Right forelimb (tissue), 1 donor: ENCODE measurements at regions not wholly inside any gene's neighbourhood (a gene's known extent, or its start where the extent isn't known, plus 50 kb on each side); places are given as distances from the start of the nearest gene placed in this dataset.
"Not testable (repeated sequence)": the region's sequence is repeated elsewhere in the genome, so short reads cannot be mapped to it uniquely, and the experiment has no call there.

Experiments
- DNase-seq: peaks from one replicate; pipeline ENCODE4 v3.0.0-alpha.2; 2018

DNA sequence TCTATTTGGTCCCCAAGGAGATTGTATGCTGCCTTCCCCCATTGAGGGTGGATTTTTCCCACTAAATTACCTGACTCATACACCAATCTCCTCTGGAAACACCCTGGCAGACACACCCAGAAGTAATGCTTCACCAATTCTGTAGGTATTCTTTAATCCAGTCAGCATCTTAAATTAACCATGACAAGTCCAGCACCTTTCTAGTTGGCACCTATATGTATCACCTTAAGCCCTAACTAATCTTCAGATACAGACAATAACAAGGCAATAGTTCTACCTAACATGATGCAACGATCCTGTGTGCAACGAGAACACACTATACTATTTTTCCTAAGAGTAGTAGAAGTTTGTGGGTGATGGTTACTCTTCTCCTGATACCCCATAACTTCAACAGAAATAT, 473.3 kb upstream of the NPAP1 start:
- DNase-seq, result not testable (repeated sequence)

DNA sequence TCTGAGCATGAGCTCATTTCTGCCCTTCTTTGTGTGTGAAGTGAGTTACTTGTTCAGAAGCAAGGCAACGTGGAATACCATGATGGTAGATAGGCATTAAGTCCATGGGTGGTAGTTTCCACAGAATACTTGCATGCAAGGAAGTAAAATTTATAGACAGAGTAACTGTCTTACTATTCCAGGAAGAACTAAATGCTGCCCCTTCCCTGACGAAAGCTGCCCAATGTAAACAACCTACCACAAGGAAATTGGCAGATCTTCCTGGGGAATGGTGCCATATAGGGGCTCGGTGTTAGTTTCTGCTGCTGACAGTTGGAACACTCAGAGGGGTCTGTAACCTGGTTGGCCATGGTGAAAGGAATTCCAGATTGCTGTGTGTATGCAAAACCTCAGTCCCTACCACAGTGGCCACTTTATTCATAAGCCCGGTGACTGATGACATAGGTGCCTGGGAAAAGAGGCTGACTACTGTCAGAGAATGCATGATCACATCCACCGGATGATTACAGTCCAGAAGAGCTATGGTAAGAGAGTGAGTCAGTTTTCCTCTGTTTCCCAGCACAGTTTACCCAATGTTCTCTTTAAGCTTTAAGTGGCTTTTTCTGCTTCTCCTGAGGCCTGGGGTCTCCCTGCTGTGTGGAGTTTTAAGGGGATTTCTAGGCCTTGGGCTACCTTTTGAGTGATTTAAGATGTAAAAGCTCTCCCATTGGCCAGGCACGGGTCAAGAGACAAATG, 463.7 kb upstream of the NPAP1 start:
- not testable (repeated sequence) for DNase-seq

GRCh38 chr15:24223739-24224138, 451.8 kb upstream of the NPAP1 start:
- DNase-seq, result no peak

DNA sequence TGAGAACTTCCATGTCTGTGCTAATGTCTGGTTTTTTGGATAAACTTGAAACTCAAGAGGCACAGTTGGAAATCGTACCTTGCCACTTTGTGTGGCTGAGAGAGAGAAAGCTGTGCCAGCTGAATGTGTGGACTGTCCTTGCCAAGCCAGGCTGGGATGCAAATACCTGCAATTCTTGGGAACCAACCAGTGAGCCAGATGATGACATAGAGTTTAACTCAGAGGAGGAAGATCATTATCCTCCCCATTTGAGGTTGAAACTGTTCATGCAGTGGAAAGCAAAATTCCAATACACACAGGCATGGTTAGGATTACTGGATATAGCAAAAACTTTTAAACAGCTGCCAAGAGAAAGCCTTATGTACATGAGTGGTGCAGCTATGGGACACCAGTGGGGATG, 451.4 kb upstream of the NPAP1 start:
- no peak for DNase-seq

GRCh38 chr15:24228922-24229321, 446.7 kb upstream of the NPAP1 start:
- DNase-seq, result not testable (repeated sequence)

DNA sequence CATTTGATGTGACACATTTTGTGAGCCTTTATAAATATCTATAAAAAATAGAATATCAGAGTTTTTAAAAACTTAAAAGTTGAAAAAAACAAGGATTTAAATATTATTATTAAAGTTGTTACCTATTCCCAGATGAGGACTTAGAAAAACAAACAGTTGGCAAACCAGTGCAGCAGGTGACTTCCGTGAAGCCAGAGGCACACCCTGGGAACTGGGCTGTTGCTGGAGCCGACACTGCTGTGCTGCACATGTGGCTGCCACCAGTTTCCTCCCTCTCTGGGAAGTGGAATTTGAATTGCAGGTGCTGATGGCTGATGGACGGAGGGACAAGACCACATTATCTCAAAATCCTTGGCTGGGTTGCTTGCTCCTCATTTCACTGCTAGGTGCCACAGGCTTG, 442.4 kb upstream of the NPAP1 start:
- not testable (repeated sequence) for DNase-seq

GRCh38 chr15:24240580-24240979, 435.0 kb upstream of the NPAP1 start:
- not testable (repeated sequence) for DNase-seq

DNA sequence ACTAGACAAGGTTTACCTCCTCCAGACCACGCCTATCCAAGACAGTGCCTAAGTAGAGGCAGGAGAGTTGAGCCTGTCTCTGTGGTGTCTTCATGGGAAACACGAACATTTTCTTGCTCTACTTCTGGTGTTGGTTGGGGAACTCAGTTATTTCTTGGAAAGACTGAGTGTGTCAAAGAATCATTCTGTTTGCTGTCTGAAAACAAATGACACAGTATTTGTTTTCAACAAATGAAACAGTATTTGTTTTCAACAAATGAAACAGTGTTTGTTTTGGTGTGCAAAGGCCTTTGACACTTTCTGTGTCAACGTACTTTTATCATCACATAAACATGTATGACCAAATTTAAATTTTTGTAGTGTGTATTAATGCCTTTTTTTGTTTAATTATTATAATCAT, 416.5 kb upstream of the NPAP1 start:
- not testable (repeated sequence) for DNase-seq

DNA sequence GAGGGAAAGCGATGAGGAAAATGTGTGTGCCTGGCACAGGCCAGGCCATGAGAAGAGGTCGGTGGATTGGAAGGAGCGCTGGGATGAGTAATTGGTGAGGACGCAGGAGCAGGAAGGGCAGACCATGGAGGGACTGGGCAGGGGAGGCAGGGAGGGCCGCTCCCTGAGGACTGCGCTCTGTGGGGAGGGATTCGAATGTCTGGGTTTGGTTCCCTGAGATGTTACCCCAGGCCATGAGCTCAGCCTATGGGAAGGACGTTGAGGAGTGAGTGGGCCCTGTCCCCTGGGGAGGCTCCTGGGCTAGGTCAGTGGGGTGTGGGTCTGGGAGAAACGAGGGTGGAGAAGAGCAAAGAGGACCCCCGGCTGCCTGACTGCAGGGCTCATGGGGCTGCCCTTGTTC, 415.2 kb upstream of the NPAP1 start:
- not testable (repeated sequence) for DNase-seq

GRCh38 chr15:24260854-24261253, 414.7 kb upstream of the NPAP1 start:
- DNase-seq, result not testable (repeated sequence)

- DNase-seq, result not testable (repeated sequence)
These were observed 406.9 kb upstream of the NPAP1 start for GRCh38 chr15:24268536-24269165.

DNA sequence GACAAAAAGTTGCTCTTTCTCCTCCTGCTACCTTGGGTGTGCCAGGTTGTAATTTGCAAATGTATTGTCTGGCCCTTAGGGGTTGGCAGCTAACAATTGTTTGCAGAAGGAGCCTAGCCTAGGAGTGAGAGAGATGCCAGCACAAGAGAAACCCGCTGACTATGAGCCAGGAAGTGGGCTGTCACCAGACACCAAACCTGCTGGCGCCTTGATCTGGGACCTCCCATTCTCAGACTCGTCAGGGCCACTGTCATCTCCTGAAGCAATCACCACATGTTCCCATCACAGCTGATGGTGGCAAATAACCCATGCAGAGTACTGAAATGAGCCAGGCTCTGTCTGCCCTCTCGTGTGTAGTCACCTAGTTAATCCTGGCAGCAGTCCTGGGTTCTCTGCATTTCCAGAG, 406.4 kb upstream of the NPAP1 start:
- no peak for DNase-seq

- no peak for DNase-seq
These were observed 405.7 kb upstream of the NPAP1 start for GRCh38 chr15:24269923-24270322.

DNA sequence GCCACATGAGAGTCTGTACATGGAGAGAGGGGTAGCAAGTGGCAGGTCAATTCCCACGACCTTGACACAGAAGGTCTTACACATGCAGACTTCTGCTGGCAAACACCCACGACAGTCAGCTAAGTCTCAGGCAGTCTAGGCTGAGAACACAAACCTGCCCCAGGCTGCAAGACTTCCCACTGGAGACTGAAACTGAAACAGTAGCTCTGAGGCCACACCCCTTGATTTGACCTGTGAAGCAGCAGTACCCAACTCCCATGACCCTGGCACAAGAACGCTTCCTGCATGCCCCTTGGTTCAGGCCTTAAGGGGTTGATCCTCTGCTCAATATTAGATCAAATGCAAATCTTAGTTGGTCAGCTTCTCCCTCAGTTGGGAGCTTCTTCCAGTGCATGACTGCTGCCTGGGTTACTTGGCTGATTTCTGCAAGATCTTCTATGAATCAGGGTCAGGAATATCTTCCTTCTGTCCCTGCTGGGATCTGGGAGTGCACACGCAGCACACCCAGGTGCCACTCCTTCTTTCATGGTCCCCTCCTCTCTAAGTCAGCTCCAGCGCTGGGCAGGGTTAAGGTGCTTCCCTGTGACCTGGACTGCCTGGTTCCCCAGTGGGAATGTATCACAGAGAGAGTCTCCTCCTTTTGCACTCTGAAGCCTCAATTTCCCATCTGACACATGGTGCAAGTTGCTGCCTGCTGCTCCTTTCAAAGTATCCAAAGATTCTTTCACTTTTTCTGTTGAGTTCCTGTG, 403.9 kb upstream of the NPAP1 start:
- not testable (repeated sequence) for DNase-seq

GRCh38 chr15:24292837-24293236, 382.7 kb upstream of the NPAP1 start:
- DNase-seq, result no peak

DNA sequence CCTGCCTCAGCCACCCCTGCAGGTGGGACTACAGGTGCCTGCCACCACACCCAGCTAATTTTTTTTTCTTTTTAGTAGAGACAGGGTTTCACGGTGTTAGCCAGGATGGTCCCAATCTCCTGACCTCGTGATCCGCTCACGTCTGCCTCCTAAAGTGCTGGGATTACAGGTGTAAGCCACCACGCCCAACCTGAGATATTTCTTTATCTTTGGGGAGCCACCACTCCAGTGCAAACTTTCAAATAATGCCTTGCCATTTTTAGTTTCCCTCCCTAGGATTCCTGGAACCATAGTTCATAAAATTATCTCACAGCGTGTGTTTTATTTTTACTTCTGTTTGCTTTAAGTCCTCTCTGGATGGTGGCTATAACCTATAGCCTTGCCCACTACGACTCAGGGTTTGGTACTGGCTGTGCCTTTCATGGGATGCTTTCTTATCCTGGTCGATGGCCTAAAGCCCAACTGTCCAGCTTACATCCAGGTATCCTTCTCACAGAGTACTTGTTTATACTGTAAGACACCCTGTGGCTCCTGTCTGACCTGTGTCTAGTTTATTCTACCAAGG, 374.7 kb upstream of the NPAP1 start:
- DNase-seq, result not testable (repeated sequence)

- DNase-seq, result not testable (repeated sequence)
These were observed 373.6 kb upstream of the NPAP1 start for GRCh38 chr15:24301999-24302398.

DNA sequence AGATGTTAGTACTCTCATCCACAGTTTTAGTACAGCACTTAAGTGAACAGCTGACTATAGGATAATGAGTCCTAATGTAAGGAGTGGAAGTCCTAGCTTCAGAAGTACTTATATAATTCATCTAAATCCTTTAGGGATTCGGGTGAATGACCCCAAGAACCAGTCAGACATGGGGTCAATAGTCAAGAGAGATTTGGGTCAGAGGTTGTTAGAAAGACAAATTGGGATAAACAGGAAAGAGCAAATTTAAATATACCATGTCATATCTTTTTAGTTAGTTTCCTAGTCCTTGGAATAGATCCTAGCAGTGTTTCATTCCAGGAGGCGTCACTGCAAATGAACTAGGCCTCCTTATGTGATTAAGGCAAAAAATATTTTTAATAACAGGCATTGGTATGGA, 370.8 kb upstream of the NPAP1 start:
- DNase-seq, result not testable (repeated sequence)

- DNase-seq, result not testable (repeated sequence)
These were observed 369.9 kb upstream of the NPAP1 start for GRCh38 chr15:24305643-24306042.

- not testable (repeated sequence) for DNase-seq
These were observed 365.9 kb upstream of the NPAP1 start for GRCh38 chr15:24309700-24310099.

- not testable (repeated sequence) for DNase-seq
These were observed 363.9 kb upstream of the NPAP1 start for GRCh38 chr15:24311692-24312091.

- not testable (repeated sequence) for DNase-seq
These were observed 359.2 kb upstream of the NPAP1 start for GRCh38 chr15:24316326-24316725.

DNA sequence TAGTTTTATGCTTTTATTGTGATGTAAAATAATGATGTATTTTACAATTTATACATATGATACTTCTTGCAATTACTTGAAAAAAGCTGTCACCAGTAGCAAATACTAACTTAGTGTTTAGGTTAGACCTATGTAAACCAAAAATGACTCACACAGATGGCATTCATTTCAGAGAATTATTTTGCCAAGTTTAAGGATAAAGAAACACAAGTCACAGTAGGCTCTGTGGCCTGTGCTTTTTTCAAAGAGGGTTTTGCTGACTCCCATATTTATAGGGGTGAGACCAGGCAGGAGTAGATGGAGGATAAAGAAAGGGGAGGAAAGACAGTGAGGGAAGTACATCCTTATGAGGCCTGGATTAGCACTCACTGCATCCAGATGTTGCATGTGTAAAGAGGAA, 356.6 kb upstream of the NPAP1 start:
- DNase-seq, result no peak
